ENCODE measurements at regions not wholly inside any gene's neighbourhood (a gene's known extent, or its start where the extent isn't known, plus 50 kb on each side); places are given as distances from the start of the nearest gene placed in this dataset.

DNA sequence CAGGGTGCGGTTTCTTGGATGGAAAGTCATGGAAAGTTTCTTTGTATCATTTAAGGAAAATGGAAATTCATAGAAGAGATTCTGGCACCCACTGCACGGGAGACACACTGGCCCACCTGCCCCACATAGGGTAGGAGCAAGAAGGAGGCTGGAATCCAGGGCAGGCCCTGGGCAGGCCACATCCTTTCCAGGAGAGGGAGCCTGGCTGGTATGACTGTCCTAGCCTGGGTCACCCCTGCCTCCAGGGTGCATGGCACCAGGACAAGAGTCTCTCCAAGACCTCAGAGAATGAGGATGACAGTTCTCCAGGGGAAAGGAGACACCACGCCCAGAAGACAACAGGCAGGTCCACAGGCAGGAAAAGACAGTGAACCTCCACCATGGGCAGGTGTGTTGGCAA is 297.2 kb downstream of the TCERG1L start:
- TF ChIP-seq, protein P1, sequence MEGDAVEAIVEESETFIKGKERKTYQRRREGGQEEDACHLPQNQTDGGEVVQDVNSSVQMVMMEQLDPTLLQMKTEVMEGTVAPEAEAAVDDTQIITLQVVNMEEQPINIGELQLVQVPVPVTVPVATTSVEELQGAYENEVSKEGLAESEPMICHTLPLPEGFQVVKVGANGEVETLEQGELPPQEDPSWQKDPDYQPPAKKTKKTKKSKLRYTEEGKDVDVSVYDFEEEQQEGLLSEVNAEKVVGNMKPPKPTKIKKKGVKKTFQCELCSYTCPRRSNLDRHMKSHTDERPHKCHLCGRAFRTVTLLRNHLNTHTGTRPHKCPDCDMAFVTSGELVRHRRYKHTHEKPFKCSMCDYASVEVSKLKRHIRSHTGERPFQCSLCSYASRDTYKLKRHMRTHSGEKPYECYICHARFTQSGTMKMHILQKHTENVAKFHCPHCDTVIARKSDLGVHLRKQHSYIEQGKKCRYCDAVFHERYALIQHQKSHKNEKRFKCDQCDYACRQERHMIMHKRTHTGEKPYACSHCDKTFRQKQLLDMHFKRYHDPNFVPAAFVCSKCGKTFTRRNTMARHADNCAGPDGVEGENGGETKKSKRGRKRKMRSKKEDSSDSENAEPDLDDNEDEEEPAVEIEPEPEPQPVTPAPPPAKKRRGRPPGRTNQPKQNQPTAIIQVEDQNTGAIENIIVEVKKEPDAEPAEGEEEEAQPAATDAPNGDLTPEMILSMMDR (IDR thresholded peaks at IDR 0.05): no peak
- no peak for TF ChIP-seq POLR2A (IDR thresholded peaks at IDR 0.05)

All from Peyer's patch (tissue), 4 donors.